NCI-H1105 treated with DMSO at 0.1 percent for 48 hours (cell line): ENCODE measurements at regions not wholly inside any gene's neighbourhood (a gene's known extent, or its start where the extent isn't known, plus 50 kb on each side); places are given as distances from the start of the nearest gene placed in this dataset.
"Not testable (repeated sequence)": the region's sequence is repeated elsewhere in the genome, so short reads cannot be mapped to it uniquely, and the experiment has no call there.

Experiments used
- DNase-seq: peaks from one replicate; lab custom pipeline; 2025; lab: John Stamatoyannopoulos, UW

DNA sequence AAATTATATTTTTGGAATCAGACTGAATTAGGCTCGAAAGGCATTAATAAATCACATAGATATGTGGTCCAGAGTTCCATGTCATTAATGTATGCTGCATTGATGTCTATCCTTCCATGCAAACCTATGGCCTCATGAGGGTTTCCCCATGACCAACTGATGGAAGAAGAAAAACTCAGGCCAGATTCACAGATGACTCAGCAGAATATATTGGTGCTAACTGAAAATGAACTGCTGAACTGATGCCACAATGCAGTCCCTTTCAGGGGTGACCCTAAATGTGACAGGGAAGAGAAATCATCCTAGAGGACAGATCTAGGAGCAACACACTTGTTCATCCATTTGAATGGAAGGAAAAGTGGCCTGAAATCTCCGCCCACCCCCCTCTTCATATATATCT is 110.5 kb upstream of the KCND3 start:
- no peak for DNase-seq

GRCh38 chr1:112105557-112105956 is 116.1 kb upstream of the KCND3 start:
- DNase-seq, result no peak

DNA sequence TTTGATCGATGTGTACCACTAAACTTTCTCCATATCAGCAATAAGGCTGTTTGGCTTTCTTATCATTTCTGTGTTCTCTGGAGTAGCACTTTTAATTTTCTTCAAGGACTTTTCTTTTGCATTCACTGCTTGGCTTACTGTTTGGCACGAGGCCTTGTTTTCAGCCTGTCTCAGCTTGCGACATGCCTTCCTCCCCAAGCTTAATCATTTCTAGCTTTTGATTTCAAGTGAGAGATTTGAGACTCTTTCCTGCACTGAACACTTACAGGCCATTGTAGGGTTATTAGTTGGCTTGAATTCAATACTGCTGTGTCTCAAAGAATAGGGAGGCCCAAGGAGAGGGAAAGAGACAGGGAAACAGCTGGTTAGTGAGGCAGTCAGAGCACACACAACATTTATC is 120.6 kb upstream of the KCND3 start:
- DNase-seq, result peak; percentile 65

- no peak for DNase-seq
These were observed 122.3 kb upstream of the KCND3 start for GRCh38 chr1:112111734-112112133.

DNA sequence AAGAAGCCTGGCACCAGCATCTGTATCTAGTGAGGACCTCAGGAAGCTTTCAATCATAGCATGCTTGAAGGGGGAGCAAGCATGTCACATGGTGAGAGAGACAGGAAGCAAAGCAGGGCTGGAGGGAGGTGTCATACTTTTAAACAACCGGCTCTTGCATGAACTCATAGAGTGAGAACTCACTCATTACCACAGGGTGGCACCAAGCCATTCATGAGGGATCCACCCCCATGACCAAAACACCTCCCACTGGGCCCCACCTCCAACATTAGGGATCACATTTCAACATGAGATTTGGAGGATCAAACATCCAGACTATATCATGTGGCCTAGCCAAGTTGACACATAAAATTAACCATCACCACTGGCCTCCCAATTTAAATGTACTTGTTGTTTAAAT is 125.1 kb upstream of the KCND3 start:
- DNase-seq, result no peak

DNA sequence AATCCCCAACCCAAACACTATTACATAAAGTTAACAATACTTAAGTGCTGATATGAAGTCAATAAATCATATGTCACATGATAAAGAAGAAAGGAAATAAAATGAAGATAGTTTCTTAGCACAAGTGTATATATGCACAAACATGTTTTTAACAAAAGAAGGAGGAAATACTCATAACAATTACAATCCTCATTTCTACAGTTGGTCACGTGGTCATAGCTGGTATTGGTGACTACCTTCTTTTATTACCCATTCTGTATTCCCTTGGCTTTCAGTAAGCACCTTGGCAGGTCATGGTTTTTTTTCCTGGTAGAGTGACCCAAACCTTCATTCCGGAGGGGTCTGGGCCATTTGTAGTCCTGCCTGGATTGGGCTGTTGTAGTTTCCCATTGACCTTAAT is 137.1 kb upstream of the KCND3 start:
- no peak for DNase-seq

DNA sequence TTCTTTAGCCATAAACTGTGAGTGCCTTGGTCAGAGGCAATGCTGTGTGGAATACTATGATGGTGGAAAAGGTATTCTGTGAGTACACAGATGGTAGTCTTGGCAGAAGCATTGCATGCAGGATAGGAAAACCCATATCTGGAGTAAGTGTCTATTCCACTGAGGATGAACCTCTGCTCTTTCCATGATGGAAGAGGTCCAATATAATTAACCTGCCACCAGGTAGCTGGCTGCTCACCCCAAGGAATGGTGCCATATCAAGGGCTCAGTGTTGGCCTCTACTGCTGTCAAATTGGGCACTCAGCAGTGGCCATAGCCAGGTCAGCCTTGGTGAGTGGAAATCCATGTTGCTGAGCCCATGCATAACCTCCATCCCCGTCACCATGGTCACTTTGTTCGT is 138.1 kb upstream of the KCND3 start:
- not testable (repeated sequence) for DNase-seq

DNA sequence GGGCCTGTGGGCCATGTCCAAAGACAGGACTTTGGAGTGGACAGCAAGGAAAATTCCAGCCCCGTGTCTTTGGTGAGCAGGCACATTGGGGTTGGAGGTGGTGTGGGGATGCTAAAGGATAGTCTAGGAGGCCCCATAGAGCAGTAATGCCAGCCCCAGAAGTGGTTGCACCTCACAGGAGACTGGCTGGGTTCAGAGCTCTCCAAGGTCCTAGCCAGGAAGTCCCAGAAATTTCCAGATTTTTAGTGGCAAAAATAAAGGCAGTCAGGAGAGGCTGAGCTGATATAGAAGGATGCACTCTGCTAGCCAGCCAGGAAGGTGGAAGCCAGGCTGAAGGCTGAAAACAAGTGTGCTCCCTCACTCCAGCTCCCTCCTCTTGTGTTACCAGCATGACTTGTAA is 144.0 kb upstream of the KCND3 start:
- DNase-seq, result no peak

- DNase-seq, result no peak
These were observed 151.3 kb upstream of the KCND3 start for GRCh38 chr1:112140743-112141142.

GRCh38 chr1:112141301-112141700 is 151.8 kb upstream of the KCND3 start:
- no peak for DNase-seq

DNA sequence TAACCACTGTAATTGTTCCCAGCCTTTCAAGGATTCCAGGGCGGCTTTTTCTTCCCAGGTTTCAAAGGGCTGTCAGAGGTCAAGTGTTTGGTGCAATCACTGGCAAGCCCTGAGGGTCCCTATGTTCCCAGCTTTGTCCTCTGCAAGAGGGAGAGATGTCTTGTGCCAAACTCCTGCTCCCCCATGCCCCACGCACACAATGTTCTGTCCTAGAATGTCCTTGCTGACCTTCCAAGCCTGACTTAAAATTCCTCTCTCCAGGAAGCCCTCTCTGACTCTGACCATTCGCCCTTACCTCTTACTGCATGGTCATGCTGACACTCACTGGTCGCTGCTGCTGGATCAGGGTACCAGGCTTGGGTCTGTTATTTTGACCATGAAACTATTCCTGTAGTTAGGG is 152.5 kb upstream of the KCND3 start:
- DNase-seq, result no peak

- DNase-seq, result peak; percentile 68
These were observed 154.5 kb upstream of the KCND3 start for GRCh38 chr1:112143871-112144441.

DNA sequence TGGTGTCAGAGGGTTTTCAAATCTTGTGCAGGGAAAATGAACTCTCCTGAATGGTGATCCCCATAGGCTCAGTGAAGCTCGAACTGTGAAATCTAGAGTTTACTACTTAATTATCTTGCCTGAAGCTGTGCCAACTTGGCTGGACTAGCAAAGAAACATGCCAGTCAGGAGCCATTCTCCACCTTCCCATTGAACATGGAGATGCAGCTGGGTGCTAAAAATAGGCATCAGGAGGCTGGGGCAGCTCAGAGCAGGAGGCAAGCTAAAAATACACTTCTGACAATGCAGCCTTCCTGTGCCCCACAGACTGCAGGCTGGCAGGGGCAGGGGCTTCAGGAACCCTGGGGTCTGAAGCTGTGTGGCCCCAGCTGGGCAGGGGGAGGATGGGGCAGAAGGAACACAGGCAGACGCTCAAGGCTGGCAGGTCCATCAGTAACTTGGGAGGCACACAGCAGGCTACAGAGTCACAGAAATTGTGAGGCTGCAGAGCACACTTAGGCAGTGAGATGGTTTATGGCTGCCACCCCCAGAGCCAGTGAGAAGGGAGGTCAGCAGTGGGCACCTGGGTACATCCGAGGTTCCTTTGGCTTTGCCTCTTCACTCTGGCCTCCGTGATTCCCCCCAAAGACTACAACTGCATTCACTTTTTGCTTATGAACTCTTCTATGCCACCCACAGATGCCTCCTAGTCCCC is 155.4 kb upstream of the KCND3 start:
- peak; percentile 94 for DNase-seq

GRCh38 chr1:112146201-112146715 is 156.8 kb upstream of the KCND3 start:
- DNase-seq, result peak; percentile 67

DNA sequence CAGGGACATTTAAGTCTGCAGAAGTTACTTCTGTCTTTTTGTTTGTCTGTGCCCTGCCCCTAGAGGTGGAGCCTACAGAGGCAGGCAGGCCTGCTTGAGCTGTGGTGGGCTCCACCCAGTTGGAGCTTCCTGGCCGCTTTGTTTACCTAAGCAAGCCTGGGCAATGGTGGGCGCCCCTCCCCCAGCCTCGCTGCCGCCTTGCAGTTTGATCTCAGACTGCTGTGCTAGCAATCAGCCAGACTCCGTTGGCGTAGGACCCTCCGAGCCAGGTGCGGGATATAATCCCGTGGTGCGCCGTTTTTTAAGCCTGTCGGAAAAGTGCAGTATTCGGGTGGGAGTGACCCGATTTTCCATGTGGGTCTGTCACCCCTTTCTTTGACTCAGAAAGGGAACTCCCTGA is 170.7 kb upstream of the KCND3 start:
- DNase-seq, result not testable (repeated sequence)

- DNase-seq, result no peak
These were observed 175.9 kb upstream of the KCND3 start for GRCh38 chr1:112165375-112165774.

- DNase-seq, result no peak
These were observed 180.0 kb upstream of the KCND3 start for GRCh38 chr1:112169517-112169916.

DNA sequence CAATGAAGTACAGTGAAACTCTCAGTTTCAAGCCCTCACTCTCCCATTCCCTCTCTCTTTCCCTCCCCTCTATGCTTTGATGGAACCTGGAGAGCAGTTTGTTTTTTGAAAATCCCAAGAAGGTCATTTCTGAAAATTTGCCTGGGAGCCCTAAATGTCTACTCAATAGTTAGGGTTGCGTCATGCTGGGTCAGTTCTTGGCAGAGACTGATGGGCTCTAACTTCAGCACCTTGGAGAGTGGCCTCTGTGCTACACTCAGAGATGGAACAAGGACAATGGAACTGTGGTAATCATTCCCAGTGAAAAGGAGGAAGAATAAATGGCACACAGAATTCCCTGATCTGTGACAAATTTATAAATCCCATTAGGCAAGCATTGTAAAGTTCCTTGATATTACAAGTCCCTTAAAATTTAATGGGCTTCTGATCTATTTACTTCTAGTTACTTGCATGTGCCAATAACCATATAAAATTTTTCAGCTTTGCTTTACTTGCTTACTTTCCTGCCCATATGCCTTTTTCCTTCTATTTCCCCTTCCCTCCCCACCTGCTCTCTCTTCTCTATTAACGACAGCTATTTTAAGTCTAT is 182.9 kb upstream of the KCND3 start:
- no peak for DNase-seq

GRCh38 chr1:112177314-112177713 is 187.8 kb upstream of the KCND3 start:
- DNase-seq, result no peak

- no peak for DNase-seq
These were observed 199.1 kb upstream of the KCND3 start for GRCh38 chr1:112188611-112189010.

DNA sequence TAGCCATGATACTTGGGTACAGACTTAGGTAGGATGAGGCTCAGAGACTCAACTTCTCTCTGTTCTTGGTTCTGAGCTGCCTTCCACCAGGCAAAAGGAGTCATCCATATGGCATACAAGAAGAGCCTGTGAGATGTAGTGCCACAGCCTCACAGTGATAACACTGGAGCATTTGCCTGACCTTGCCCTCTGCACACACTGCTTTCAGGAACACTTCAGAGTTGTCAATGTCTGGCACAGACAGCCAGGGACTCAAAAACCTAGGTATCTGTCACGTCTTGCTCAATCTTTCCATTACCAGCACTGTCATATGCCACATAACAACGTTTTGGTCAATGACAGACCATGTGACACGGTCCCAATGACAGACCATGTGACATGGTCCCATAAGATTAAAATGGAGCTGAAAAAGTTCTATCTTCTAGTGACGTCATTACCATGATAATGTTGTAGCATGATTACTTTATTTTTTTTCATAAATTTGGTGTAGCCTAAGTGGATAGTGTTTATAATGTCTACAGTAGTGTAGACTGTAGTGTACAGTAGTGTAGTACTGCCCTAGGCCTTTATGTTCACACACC is 199.9 kb upstream of the CTTNBP2NL start:
- no peak for DNase-seq

- DNase-seq, result no peak
These were observed 199.3 kb upstream of the CTTNBP2NL start for GRCh38 chr1:112196731-112197130.

GRCh38 chr1:112209493-112209892 is 186.5 kb upstream of the CTTNBP2NL start:
- no peak for DNase-seq
